ENCODE measurements at regions not wholly inside any gene's neighbourhood (a gene's known extent, or its start where the extent isn't known, plus 50 kb on each side); places are given as distances from the start of the nearest gene placed in this dataset.

DNA sequence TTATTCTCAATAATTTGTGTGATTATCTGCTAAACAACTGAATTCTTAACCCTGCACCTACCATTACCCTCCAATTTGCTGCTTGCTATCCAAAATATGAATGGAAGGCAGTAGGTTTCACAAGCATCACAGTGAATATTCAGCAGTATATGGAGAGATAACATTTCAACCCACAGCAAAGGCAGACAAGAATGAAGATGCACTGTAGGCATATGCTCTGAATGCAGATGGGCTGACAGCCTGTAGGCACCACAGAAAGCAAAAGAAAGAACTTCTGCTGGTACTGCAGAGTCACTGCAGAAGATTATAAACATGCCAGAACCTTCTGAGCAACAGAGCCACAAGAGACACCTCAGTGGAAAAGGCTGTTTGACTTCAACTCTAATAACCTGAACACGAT, 63.6 kb upstream of the SLC12A2 start:
- H4K20me1 ChIP-seq (ENCODE audit: insufficient read depth), result no peaks in the 10 kb centered on the region
- no peaks in the 10 kb centered on the region for H3K4me1 ChIP-seq (ENCODE audit: insufficient read depth)
- WGBS, 2 experiments (ENCODE audit: low coverage in 1 of 2, low lambda C conversion rate in 2 of 2, missing lambda C conversion rate in 2 of 2), result 91 to 100% methylated on average over 1 of the region's 1 CpG
- H3K4me2 ChIP-seq (ENCODE audit: unreplicated experiment), result no peak overlapping the region
- no peak overlapping the region for H3K4me3 ChIP-seq
- H2AFZ ChIP-seq, result no peak overlapping the region
- DNase-seq, result no peak
- H3K79me2 ChIP-seq (ENCODE audit: insufficient read depth), result no peaks in the 10 kb centered on the region
- in situ Hi-C loops (cut with MboI), result no loop called here
- TF ChIP-seq EZH2phosphoT487 (IDR thresholded peaks at IDR 0.05; ENCODE audit: insufficient read depth, low read depth), result no peak
- no peak for TF ChIP-seq EZH2 (IDR thresholded peaks at IDR 0.05; ENCODE audit: insufficient read depth, poor library complexity, severe bottlenecking)
- no peaks in the 10 kb centered on the region for H3K9me3 ChIP-seq (ENCODE audit: low read depth)
- H3K27ac ChIP-seq, result no peak overlapping the region
- no peak overlapping the region for H3K9ac ChIP-seq
- no peaks in the 10 kb centered on the region for H3K27me3 ChIP-seq (replicated peaks; ENCODE audit: insufficient read depth)
- no peaks in the 10 kb centered on the region for H3K9me2 ChIP-seq (ENCODE audit: insufficient read depth)
- H3K36me3 ChIP-seq (ENCODE audit: low read depth), result no peaks in the 10 kb centered on the region; the same call in 1 of the 2 replicates
- no peaks in the 10 kb centered on the region for H3F3A ChIP-seq (ENCODE audit: insufficient read depth)

DNA sequence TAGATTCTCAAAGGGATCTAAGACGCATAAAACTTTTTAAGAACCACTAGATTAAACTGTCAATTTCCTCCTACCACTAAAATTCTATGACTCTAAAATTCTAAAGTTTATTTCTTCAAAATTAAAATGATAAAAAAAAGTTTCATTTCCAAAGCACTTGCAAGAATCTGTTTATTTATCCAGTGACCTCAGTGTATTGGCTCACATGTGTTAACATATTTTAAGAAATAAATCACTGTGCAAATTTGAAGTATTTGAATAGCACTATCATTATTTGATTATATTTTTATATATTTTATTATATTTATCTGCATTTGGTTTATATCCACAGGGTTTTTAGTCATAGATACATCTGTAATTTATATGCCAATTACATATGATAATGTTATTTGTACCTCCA, 62.2 kb upstream of the SLC12A2 start:
- DNase-seq, result no peak
- no peaks in the 10 kb centered on the region for H3K79me2 ChIP-seq (ENCODE audit: insufficient read depth)
- no peaks in the 10 kb centered on the region for H3K27me3 ChIP-seq (replicated peaks; ENCODE audit: insufficient read depth)
- H3K4me3 ChIP-seq, result no peak overlapping the region
- no peak overlapping the region for H3K4me2 ChIP-seq (ENCODE audit: unreplicated experiment)
- no peaks in the 10 kb centered on the region for H4K20me1 ChIP-seq (ENCODE audit: insufficient read depth)
- H3K9me2 ChIP-seq (ENCODE audit: insufficient read depth), result no peaks in the 10 kb centered on the region
- H2AFZ ChIP-seq, result no peak overlapping the region
- H3K27ac ChIP-seq, result no peak overlapping the region
- in situ Hi-C loops (cut with MboI), result no loop called here
- no peaks in the 10 kb centered on the region; the same call in 1 of the 2 replicates for H3K36me3 ChIP-seq (ENCODE audit: low read depth)
- H3F3A ChIP-seq (ENCODE audit: insufficient read depth), result no peaks in the 10 kb centered on the region
- TF ChIP-seq EZH2 (IDR thresholded peaks at IDR 0.05; ENCODE audit: insufficient read depth, poor library complexity, severe bottlenecking) (no peak), EZH2phosphoT487 (IDR thresholded peaks at IDR 0.05; ENCODE audit: insufficient read depth, low read depth) (no peak)
- no peaks in the 10 kb centered on the region for H3K9me3 ChIP-seq (ENCODE audit: low read depth)
- no peak overlapping the region for H3K9ac ChIP-seq
- no peaks in the 10 kb centered on the region for H3K4me1 ChIP-seq (ENCODE audit: insufficient read depth)
- WGBS, 2 experiments (ENCODE audit: low coverage in 1 of 2, low lambda C conversion rate in 2 of 2, missing lambda C conversion rate in 2 of 2), result 100% methylated on average over 1 of the region's 1 CpG

All from GM23248 (cell line).